Neutrophil (primary cell): ENCODE measurements at regions not wholly inside any gene's neighbourhood (a gene's known extent, or its start where the extent isn't known, plus 50 kb on each side); places are given as distances from the start of the nearest gene placed in this dataset.

Experiments
- H3K27ac ChIP-seq: fragments of 200-600 bp; sonication (generic); 2 replicates; pipeline ENCODE4 v1.5.1; 2016; ENCODE audit warnings: mild to moderate bottlenecking, moderate library complexity
- H3K27me3 ChIP-seq: fragments of 200-600 bp; sonication (generic); 2 replicates; pipeline ENCODE4 v1.6.0; 2016; ENCODE audit warnings: mild to moderate bottlenecking
- H3K36me3 ChIP-seq: fragments of 200-600 bp; sonication (generic); 2 replicates; pipeline ENCODE4 v1.5.1; 2017
- H3K4me1 ChIP-seq, 2 experiments: fragments of 200-600 bp in 1 of 2; sonication (generic) in 1 of 2; 1 replicate in 1 of 2; 2 replicates in 1 of 2; pipeline versions ENCODE4 v1.5.1 to v1.6.1; 2013 to 2016; ENCODE audit warnings: low read depth in 1 of 2, low read length in 1 of 2, mild to moderate bottlenecking in 1 of 2, moderate library complexity in 1 of 2; ENCODE audit not compliant: control insufficient read depth in 1 of 2, insufficient read depth in 1 of 2
- H3K4me3 ChIP-seq, 2 experiments: fragments of 200-600 bp in 1 of 2; sonication (generic) in 1 of 2; 1 replicate in 1 of 2; 2 replicates in 1 of 2; pipeline ENCODE4 v1.5.1; 2013 to 2016; ENCODE audit warnings: low read depth in 1 of 2, low read length in 1 of 2, mild to moderate bottlenecking in 1 of 2, moderate library complexity in 1 of 2
- H3K9me3 ChIP-seq: fragments of 200-600 bp; sonication (generic); 2 replicates; pipeline ENCODE4 v1.5.1; 2016
- TF ChIP-seq, protein P1 (sequence below): fragments of 200-600 bp; sonication (generic); IDR thresholded peaks from 2 replicates; pipeline ENCODE4 v1.5.1; 2016; ENCODE audit warnings: antibody characterized with exemption

DNA sequence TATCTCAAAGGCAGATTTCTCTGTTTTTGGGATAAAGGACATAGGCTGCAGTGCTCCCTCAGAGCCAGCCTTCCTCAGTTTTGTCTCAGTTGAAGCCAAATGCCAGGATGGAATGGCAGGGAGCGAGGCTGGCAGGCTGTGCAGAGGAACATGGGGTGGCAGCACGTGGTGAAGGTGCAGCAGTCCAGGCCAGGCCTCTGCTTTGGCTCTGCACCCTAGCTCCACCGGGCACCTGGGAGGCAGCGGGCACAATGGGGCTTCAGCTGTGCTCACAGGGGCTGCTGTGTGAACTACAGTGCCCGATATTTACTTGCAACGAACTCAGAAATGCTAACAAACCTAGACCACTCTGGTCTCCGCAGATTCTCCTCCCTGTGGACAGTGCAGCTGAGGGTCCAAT, 319.6 kb downstream of the ZNF326 start:
- no peaks in the 10 kb centered on the region for H3K36me3 ChIP-seq
- H3K27ac ChIP-seq: no peak overlapping the region
- H3K9me3 ChIP-seq: no peaks in the 10 kb centered on the region
- no peaks in the 10 kb centered on the region for H3K27me3 ChIP-seq
- H3K4me1 ChIP-seq: no peaks in the 10 kb centered on the region
- H3K4me3 ChIP-seq: no peak overlapping the region
- TF ChIP-seq, protein P1, sequence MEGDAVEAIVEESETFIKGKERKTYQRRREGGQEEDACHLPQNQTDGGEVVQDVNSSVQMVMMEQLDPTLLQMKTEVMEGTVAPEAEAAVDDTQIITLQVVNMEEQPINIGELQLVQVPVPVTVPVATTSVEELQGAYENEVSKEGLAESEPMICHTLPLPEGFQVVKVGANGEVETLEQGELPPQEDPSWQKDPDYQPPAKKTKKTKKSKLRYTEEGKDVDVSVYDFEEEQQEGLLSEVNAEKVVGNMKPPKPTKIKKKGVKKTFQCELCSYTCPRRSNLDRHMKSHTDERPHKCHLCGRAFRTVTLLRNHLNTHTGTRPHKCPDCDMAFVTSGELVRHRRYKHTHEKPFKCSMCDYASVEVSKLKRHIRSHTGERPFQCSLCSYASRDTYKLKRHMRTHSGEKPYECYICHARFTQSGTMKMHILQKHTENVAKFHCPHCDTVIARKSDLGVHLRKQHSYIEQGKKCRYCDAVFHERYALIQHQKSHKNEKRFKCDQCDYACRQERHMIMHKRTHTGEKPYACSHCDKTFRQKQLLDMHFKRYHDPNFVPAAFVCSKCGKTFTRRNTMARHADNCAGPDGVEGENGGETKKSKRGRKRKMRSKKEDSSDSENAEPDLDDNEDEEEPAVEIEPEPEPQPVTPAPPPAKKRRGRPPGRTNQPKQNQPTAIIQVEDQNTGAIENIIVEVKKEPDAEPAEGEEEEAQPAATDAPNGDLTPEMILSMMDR: no peak

DNA sequence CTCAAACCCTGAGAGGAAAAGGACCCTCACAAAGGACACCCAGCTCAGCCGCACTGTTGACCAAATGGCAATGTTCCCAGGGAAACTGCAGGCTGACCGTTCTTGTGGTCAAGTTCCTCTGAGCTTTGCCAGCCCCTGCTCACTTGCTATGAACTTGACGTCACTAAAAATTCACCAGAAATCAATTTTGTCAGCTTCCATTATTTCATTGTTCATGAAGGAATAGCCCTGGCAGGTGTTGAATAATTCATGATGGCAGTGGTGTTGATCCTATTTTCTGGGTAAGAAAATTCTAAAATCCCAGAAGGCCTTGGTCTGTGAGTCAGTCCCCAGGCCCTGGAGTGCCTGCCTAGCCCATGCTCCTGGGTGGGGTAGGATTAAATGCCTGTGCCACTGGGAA, 318.9 kb downstream of the ZNF326 start:
- Histone ChIP-seq H3K27me3 (no peaks in the 10 kb centered on the region), H3K27ac (no peak overlapping the region), H3K4me3 (no peak overlapping the region), H3K36me3 (no peaks in the 10 kb centered on the region), H3K9me3 (no peaks in the 10 kb centered on the region), H3K4me1 (no peaks in the 10 kb centered on the region)
- TF ChIP-seq, protein P1: no peak

DNA sequence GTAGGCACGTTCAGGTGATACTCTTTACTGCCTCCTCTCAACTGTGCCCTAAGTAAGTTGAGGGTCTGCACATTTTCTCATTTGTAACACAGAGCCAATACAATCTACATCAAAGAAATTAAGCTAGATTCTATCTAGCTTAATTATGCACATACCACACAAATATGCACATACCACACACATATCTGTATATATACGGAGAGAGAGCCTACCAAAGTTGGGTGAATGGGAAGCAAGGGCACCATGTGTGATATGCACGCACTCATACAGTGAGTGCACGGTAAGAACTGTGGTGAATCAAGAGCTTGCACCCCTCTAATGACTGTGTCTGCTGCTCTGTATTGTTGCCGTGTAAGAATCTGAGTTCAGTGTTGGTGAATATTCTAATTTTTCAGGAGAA, 314.9 kb downstream of the ZNF326 start:
- Histone ChIP-seq H3K4me3 (no peak overlapping the region), H3K27me3 (no peaks in the 10 kb centered on the region), H3K9me3 (no peaks in the 10 kb centered on the region), H3K4me1 (no peaks in the 10 kb centered on the region), H3K27ac (no peak overlapping the region), H3K36me3 (no peaks in the 10 kb centered on the region)
- TF ChIP-seq, protein P1: no peak

DNA sequence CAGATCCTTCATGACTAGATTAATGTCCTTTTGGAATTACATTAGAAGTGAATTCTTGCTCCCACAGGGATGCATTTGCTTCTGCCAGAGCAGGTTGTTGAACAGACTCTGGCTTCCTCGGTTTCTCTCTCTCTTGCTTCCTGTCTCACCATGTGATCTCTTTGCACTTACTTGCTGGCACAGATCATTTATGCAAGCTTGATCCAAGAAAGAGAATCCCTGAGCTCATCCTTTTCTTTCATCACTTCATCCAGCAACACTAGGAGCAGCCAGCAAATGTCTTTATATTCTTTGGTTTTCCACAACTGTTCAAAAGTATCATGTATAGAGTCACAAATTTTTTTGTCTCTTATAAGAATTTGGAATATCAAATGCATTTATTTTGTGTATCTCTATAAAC, 313.5 kb downstream of the ZNF326 start:
- no peaks in the 10 kb centered on the region for H3K4me1 ChIP-seq
- no peaks in the 10 kb centered on the region for H3K9me3 ChIP-seq
- TF ChIP-seq, protein P1: no peak
- H3K36me3 ChIP-seq: no peaks in the 10 kb centered on the region
- H3K27ac ChIP-seq: no peak overlapping the region
- H3K27me3 ChIP-seq: no peaks in the 10 kb centered on the region
- H3K4me3 ChIP-seq: no peak overlapping the region

DNA sequence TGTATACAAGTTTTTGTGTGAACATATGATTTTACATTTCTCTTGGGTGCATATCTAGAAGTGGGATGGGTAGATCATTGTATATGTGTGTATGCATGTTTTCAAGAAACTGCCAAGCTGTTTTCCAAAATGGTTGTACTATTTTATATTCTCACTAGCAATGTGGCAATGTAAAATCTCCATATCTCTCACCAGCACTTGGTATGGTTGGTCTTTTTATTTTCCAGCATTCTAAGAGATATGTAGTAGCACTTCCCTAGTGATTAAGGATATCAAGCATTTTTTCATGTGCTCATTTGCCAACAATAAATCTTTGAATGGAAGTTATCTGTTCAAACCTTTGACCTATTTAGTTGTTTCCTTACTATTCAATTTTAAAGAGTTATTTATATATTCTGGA, 310.7 kb downstream of the ZNF326 start:
- TF ChIP-seq, protein P1: no peak
- H3K4me3 ChIP-seq: no peak overlapping the region

DNA sequence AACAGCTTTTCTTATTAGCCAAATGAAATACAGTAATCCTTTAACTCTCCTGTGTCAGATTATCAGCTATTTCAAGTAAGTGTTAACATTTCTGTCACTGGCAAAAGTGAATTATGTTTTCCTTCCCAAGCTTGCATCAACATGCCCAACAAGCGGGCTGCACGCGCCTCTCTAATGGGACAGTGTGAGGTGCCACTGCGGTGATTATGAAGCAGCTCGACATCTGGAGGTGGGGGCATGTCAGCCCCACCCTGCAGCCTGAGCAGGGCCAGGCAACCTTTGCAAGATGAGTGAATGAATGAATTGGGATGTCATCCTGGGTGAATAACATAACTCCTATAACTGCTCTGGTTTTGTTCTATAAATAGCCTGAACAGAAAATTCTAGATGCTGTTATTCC, 301.4 kb downstream of the ZNF326 start:
- Histone ChIP-seq H3K4me3 (no peak overlapping the region), H3K9me3 (no peaks in the 10 kb centered on the region), H3K27me3 (no peaks in the 10 kb centered on the region), H3K4me1 (no peaks in the 10 kb centered on the region), H3K36me3 (no peaks in the 10 kb centered on the region), H3K27ac (no peak overlapping the region)
- TF ChIP-seq, protein P1: no peak

More for the DNA sequence above, 310.7 kb downstream of the ZNF326 start:
- Histone ChIP-seq H3K27me3 (no peaks in the 10 kb centered on the region), H3K4me1 (no peaks in the 10 kb centered on the region), H3K27ac (no peak overlapping the region), H3K9me3 (no peaks in the 10 kb centered on the region), H3K36me3 (no peaks in the 10 kb centered on the region)
